Adrenal gland (tissue), 9 donors: ENCODE measurements at regions not wholly inside any gene's neighbourhood (a gene's known extent, or its start where the extent isn't known, plus 50 kb on each side); places are given as distances from the start of the nearest gene placed in this dataset.

Source experiments
- DNase-seq, 7 donors: peaks; one replicate each; pipeline ENCODE4 v3.0.0-alpha.2; 2019 to 2020
- H3K27ac ChIP-seq, 5 donors: fragments of 200-600 bp; sonication (generic) in 4 of 5; 1 replicate in 3 of 5; 2 replicates in 2 of 5; pipeline versions ENCODE4 v1.5.1 to v1.8.0; 2016 to 2020; ENCODE audit warnings: mild to moderate bottlenecking in 1 of 5
- H3K27me3 ChIP-seq: fragments of 200-600 bp; 2 replicates; pipeline ENCODE4 v1.8.0; 2021
- H3K36me3 ChIP-seq, 2 donors: fragments of 200-600 bp; replicated peaks in 1 of 2; 1 replicate in 1 of 2; 2 replicates in 1 of 2; pipeline versions ENCODE4 v1.5.1 to v1.8.0; 2018 to 2022
- H3K4me1 ChIP-seq, 2 donors: fragments of 200-600 bp; replicated peaks in 1 of 2; 1 replicate in 1 of 2; 2 replicates in 1 of 2; pipeline versions ENCODE4 v1.5.1 to v1.8.0; 2018 to 2021
- H3K4me3 ChIP-seq, 4 donors: fragments of 200-600 bp; sonication (generic) in 3 of 4; one replicate each; pipeline ENCODE4 v1.5.1; 2016 to 2018
- H3K9me3 ChIP-seq, 3 donors: fragments of 200-600 bp; sonication (generic) in 1 of 3; replicated peaks in 1 of 3; 1 replicate in 2 of 3; 2 replicates in 1 of 3; pipeline versions ENCODE4 v1.5.1 to v1.8.0; 2016 to 2021
- POLR2A ChIP-seq, 2 donors: fragments of 450-650 bp; IDR thresholded peaks; one replicate each; pipeline ENCODE4 v1.6.1; 2017; ENCODE audit warnings: antibody characterized with exemption in 2 of 2, mild to moderate bottlenecking in 2 of 2, moderate library complexity in 1 of 2
- WGBS, 4 donors: extraction: QIAGEN DNeasy Blood & Tissue Kit in 2 of 4; methylation state at CpG; one replicate each; pipeline versions ENCODE4 v1.1.5 to v1.1.7; 2013 to 2017; 5-methylcytosine and 5-hydroxymethylcytosine counted together
- intact Hi-C, 2 donors: fragments of 100-400 bp; cut with DNase I; formaldehyde crosslinking; loops; one replicate each; pipeline versions ENCODE4 v1.14.1 to v1.15.0; 2022 to 2023
- TF ChIP-seq, protein P1 (sequence below), 6 experiments: fragments of 450-650 bp in 4 of 6; fragments of 200-600 bp in 2 of 6; sonication (generic) in 1 of 6; IDR thresholded peaks; 1 replicate in 5 of 6; 2 replicates in 1 of 6; pipeline versions ENCODE4 v1.5.1 to v1.8.0; 2016 to 2021; ENCODE audit warnings: antibody characterized with exemption in 6 of 6, mild to moderate bottlenecking in 2 of 6, moderate library complexity in 1 of 6
- donor health status: healthy with polysubstance abuse.
- donor health status: Bipolar disorder and iron deficiency.
- donor health status: DM: yes; HTN: yes; CAD: no.
- donor health status: DM: no; HTN: no; CAD: no.
- donor health status: DM: no; HTN: no; CAD: no.

DNA sequence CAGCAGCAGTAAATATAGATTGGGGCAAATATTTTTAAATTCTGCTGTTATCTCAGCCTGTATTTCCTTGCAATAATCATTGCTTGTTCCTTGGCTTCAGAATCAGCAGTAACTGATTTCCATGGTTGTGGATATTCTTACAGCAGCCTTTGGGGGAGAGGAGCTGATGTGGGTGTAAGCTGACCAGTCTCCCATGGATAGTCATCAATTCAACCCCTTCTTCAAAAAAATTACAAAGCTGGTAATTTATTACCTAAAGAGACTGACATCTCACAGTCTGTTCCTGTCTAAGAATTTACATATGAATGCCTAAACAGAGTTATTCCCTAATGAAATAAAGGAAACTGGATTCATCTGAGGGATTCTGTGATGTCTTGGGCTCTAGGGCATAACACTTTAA is 103.1 kb upstream of the CABCOCO1 start:
- Histone ChIP-seq H3K4me3 (no peak overlapping the region), H3K36me3 (no peaks in the 10 kb centered on the region), H3K9me3 (no peaks in the 10 kb centered on the region), H3K27me3 (no peaks in the 10 kb centered on the region), H3K4me1 (no peaks in the 10 kb centered on the region), H3K27ac (no peak overlapping the region)
- intact Hi-C loops: no loop called here
- no peak for DNase-seq
- TF ChIP-seq, protein P1, sequence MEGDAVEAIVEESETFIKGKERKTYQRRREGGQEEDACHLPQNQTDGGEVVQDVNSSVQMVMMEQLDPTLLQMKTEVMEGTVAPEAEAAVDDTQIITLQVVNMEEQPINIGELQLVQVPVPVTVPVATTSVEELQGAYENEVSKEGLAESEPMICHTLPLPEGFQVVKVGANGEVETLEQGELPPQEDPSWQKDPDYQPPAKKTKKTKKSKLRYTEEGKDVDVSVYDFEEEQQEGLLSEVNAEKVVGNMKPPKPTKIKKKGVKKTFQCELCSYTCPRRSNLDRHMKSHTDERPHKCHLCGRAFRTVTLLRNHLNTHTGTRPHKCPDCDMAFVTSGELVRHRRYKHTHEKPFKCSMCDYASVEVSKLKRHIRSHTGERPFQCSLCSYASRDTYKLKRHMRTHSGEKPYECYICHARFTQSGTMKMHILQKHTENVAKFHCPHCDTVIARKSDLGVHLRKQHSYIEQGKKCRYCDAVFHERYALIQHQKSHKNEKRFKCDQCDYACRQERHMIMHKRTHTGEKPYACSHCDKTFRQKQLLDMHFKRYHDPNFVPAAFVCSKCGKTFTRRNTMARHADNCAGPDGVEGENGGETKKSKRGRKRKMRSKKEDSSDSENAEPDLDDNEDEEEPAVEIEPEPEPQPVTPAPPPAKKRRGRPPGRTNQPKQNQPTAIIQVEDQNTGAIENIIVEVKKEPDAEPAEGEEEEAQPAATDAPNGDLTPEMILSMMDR (IDR thresholded peaks at IDR 0.05): no peak
- no peak for TF ChIP-seq POLR2A (IDR thresholded peaks at IDR 0.05)

GRCh38 chr10:61558188-61558587 is 104.5 kb upstream of the CABCOCO1 start:
- H3K9me3 ChIP-seq: no peaks in the 10 kb centered on the region
- TF ChIP-seq, protein P1 (IDR thresholded peaks at IDR 0.05): no peak
- TF ChIP-seq POLR2A (IDR thresholded peaks at IDR 0.05): no peak
- H3K4me1 ChIP-seq: no peaks in the 10 kb centered on the region

DNA sequence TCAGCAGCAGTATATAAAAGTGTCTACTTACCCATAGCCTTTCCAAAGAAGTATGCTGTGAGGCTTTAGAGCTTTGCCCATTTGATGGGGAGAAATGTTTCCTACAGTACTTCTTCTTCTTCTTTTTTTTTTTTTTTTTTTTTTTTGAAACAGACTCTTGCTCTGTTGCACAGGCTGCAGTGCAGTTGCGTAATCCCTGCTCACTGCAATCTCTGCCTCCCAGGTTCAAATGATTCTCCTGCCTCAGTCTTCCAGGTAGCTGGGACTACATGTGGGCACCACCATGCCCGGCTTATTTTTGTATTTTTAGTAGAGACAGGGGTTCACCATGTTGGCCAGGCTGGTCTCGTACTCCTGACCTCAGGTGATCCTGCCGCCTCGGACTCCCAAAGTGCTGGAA is 101.7 kb upstream of the TMEM26 start:
- no peak overlapping the region for H3K27ac ChIP-seq
- no peak for TF ChIP-seq POLR2A (IDR thresholded peaks at IDR 0.05)
- TF ChIP-seq, protein P1 (IDR thresholded peaks at IDR 0.05): no peak
- intact Hi-C loops: no loop called here
- no peak overlapping the region for H3K4me3 ChIP-seq
- no peaks in the 10 kb centered on the region for H3K4me1 ChIP-seq
- H3K9me3 ChIP-seq: no peaks in the 10 kb centered on the region
- no peaks in the 10 kb centered on the region for H3K27me3 ChIP-seq
- peak in 2 of 7 donors; percentile 10 to 18 for DNase-seq
- H3K36me3 ChIP-seq: no peaks in the 10 kb centered on the region
- 81 to 94% (median 93%) methylated on average over 5 of the region's 5 CpGs for WGBS, 4 donors

More at GRCh38 chr10:61558188-61558587, 104.5 kb upstream of the CABCOCO1 start:
- H3K27me3 ChIP-seq: no peaks in the 10 kb centered on the region
- H3K36me3 ChIP-seq: no peaks in the 10 kb centered on the region
- no peak overlapping the region for H3K4me3 ChIP-seq
- no peak overlapping the region for H3K27ac ChIP-seq
- 80 to 84% (median 83%) methylated on average over 3 of the region's 3 CpGs for WGBS, 4 donors
- DNase-seq: no peak
- intact Hi-C loops: no loop called here

- 68 to 83% (median 79%) methylated on average over 3 of the region's 3 CpGs for WGBS, 4 donors
- no peak overlapping the region for H3K27ac ChIP-seq
- no peaks in the 10 kb centered on the region for H3K36me3 ChIP-seq
- H3K4me3 ChIP-seq: no peak overlapping the region
- DNase-seq: no peak
- intact Hi-C loops: no loop called here
- TF ChIP-seq POLR2A (IDR thresholded peaks at IDR 0.05): no peak
- TF ChIP-seq, protein P1 (IDR thresholded peaks at IDR 0.05): no peak
- H3K9me3 ChIP-seq: no peaks in the 10 kb centered on the region
- H3K4me1 ChIP-seq: no peaks in the 10 kb centered on the region
- no peaks in the 10 kb centered on the region for H3K27me3 ChIP-seq
These were observed 96.7 kb upstream of the TMEM26 start for GRCh38 chr10:61549861-61550260.
